OCI-LY3 (cell line): ENCODE measurements at regions not wholly inside any gene's neighbourhood (a gene's known extent, or its start where the extent isn't known, plus 50 kb on each side); places are given as distances from the start of the nearest gene placed in this dataset.

Source experiments
- H2AFZ ChIP-seq: fragments of 200-600, 300-600 bp; shearing (Covaris generic); 2 replicates; pipeline ENCODE4 v1.6.0; 2014; ENCODE audit warnings: antibody characterized with exemption, low read depth, low read length
- H3K27ac ChIP-seq: fragments of 200-600, 300-600 bp; sonication (generic); 2 replicates; pipeline ENCODE4 v1.5.1; 2014; ENCODE audit warnings: mild to moderate bottlenecking, low read length, moderate library complexity, mixed read lengths
- H3K27me3 ChIP-seq: fragments of 200-600, 300-600 bp; sonication (generic); 2 replicates; pipeline ENCODE4 v1.6.1; 2014; ENCODE audit warnings: low read depth, low read length, mixed read lengths
- H3K36me3 ChIP-seq: fragments of 200-600, 300-600 bp; sonication (generic); replicated peaks from 2 replicates; pipeline ENCODE3; 2014; ENCODE audit warnings: low read depth, low read length, mixed read lengths
- H3K4me1 ChIP-seq: fragments of 300-600, 200-600 bp; sonication (generic); 2 replicates; pipeline ENCODE4 v1.6.1; 2014; ENCODE audit warnings: low read length, mixed read lengths
- H3K4me2 ChIP-seq: fragments of 200-600, 300-600 bp; sonication (generic); 2 replicates; pipeline ENCODE4 v1.6.1; 2014; ENCODE audit warnings: low read length, mixed read lengths
- H3K4me3 ChIP-seq: fragments of 300-600, 200-600 bp; sonication (generic); 2 replicates; pipeline ENCODE4 v1.5.1; 2014; ENCODE audit warnings: antibody characterized with exemption, mild to moderate bottlenecking, low read length, moderate library complexity
- H3K79me2 ChIP-seq: fragments of 300-600, 200-600 bp; shearing (Covaris generic); 2 replicates; pipeline ENCODE4 v1.6.1; 2014; ENCODE audit warnings: mild to moderate bottlenecking, low read length, mixed read lengths
- H3K9ac ChIP-seq: fragments of 300-600, 200-600 bp; shearing (Covaris generic); 2 replicates; pipeline ENCODE4 v1.6.0; 2014; ENCODE audit warnings: mild to moderate bottlenecking, low read length, moderate library complexity
- H3K9me3 ChIP-seq: fragments of 200-600, 300-600 bp; shearing (Covaris generic); 2 replicates; pipeline ENCODE4 v1.6.1; 2014; ENCODE audit warnings: low read length, mixed read lengths; ENCODE audit not compliant: insufficient read depth
- H4K20me1 ChIP-seq: fragments of 200-600, 300-600 bp; sonication (generic); 2 replicates; pipeline ENCODE4 v1.6.1; 2016; ENCODE audit warnings: low read length, mixed read lengths; ENCODE audit not compliant: insufficient read depth
- CTCF ChIP-seq: fragments of 200-600, 300-600 bp; sonication (generic); IDR thresholded peaks from 2 replicates; pipeline ENCODE4 v1.5.1; 2014; ENCODE audit warnings: antibody characterized with exemption, low read length, low read depth
- EZH2phosphoT487 ChIP-seq: fragments of 200-600 bp; shearing (Covaris generic); IDR thresholded peaks from 2 replicates; pipeline ENCODE4 v1.6.1; 2018; ENCODE audit warnings: antibody characterized with exemption, mixed run types, low read depth

- Histone ChIP-seq H3K9me3 (no peaks in the 10 kb centered on the region), H2AFZ (no peak overlapping the region), H3K79me2 (no peaks in the 10 kb centered on the region)
These were observed 145.7 kb downstream of the CYP26A1 start for GRCh38 chr10:93219347-93219746.

DNA sequence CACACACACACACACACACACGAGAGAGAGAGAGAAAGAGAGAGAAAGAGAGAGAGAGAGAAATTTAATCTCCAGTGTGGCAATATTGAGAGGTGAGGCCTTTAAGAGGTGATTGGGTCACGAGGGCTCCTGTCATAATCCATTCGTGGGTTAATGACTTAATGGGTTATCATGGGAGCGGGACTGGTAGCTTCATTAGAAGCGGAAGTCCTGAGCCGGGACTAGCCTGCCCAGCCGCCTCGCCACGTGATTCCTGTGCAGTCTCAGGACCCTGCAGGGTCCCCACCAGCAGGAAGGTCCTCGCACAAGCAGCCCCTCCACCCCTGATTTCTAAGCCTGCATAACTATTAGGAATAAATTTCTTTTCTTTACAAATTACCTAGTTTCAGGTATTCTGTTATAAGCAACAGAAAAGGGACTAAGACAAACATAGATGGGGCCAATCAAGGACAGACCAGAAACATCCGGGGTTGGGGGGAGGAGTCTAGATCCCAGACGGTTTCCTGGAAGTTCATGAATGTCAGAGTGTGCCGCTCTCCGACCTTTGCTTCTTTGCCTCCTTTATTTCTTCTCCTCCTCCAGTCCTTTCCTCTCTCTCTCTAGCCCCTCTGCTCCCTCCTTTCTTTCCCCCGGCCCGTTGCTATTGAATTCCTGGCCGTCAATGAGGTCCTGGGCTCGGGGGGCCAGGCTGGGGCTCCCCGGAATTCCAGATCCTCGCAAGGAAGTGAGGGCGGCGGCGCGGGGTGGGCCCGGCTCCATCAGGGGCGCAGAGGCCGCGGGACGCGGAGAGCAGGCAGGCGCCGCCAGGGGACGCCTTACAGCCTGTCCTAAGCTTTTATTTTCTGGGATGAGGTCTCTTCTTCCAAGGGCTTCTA, 146.8 kb downstream of the CYP26A1 start:
- Histone ChIP-seq H3K4me2 (no peak overlapping the region), H2AFZ (no peak overlapping the region), H3K9ac (no peak overlapping the region), H3K9me3 (no peaks in the 10 kb centered on the region), H3K36me3 (no peaks in the 10 kb centered on the region), H3K4me1 (no peaks in the 10 kb centered on the region), H4K20me1 (no peaks in the 10 kb centered on the region), H3K4me3 (no peak overlapping the region), H3K79me2 (no peaks in the 10 kb centered on the region), H3K27me3 (no peaks in the 10 kb centered on the region), H3K27ac (no peak overlapping the region)
- TF ChIP-seq EZH2phosphoT487 (no peak), CTCF (no peak)

More at GRCh38 chr10:93219347-93219746, 145.7 kb downstream of the CYP26A1 start:
- TF ChIP-seq EZH2phosphoT487, result no peak
- TF ChIP-seq CTCF, result no peak
- Histone ChIP-seq H4K20me1 (no peaks in the 10 kb centered on the region), H3K9ac (no peak overlapping the region), H3K4me1 (no peaks in the 10 kb centered on the region), H3K36me3 (no peaks in the 10 kb centered on the region), H3K4me2 (no peak overlapping the region), H3K27me3 (no peaks in the 10 kb centered on the region), H3K27ac (no peak overlapping the region), H3K4me3 (no peak overlapping the region)

GRCh38 chr10:93221171-93221496, 147.4 kb downstream of the CYP26A1 start:
- Histone ChIP-seq H4K20me1 (no peaks in the 10 kb centered on the region), H3K4me1 (no peaks in the 10 kb centered on the region), H3K36me3 (no peaks in the 10 kb centered on the region), H3K4me3 (no peak overlapping the region), H3K27me3 (no peaks in the 10 kb centered on the region), H3K27ac (no peak overlapping the region), H2AFZ (no peak overlapping the region), H3K9me3 (no peaks in the 10 kb centered on the region), H3K79me2 (no peaks in the 10 kb centered on the region), H3K4me2 (no peak overlapping the region), H3K9ac (no peak overlapping the region)
- TF ChIP-seq CTCF, result no peak
- TF ChIP-seq EZH2phosphoT487, result no peak

DNA sequence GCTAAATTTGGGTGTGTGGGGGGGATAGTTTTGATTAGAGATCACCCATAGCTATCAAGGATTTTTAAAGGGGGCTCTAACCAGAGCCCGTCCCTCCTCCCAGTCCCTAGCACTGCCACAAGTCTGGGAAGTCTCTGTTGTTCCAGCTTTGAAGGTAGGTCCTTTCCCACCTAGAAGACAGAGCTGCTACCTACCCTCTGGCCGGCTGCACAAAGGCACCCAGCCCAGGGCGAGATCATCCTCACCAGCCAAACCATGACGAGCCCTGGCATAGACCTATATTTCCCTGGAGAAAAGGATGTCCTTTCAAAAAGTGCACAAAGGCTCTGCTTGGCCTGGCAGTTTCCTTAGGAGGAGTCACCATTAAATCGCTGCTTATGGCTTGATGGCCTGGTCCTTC, 147.8 kb downstream of the CYP26A1 start:
- no peaks in the 10 kb centered on the region for H3K4me1 ChIP-seq
- no peaks in the 10 kb centered on the region for H3K36me3 ChIP-seq
- no peak overlapping the region for H3K9ac ChIP-seq
- TF ChIP-seq CTCF (no peak), EZH2phosphoT487 (no peak)
- H3K4me3 ChIP-seq, result no peak overlapping the region
- no peaks in the 10 kb centered on the region for H4K20me1 ChIP-seq
- H3K9me3 ChIP-seq, result no peaks in the 10 kb centered on the region
- H3K27me3 ChIP-seq, result no peaks in the 10 kb centered on the region
- H3K79me2 ChIP-seq, result no peaks in the 10 kb centered on the region
- no peak overlapping the region for H2AFZ ChIP-seq
- no peak overlapping the region for H3K4me2 ChIP-seq
- H3K27ac ChIP-seq, result no peak overlapping the region
